GM23248 (cell line): ENCODE measurements at regions not wholly inside any gene's neighbourhood (a gene's known extent, or its start where the extent isn't known, plus 50 kb on each side); places are given as distances from the start of the nearest gene placed in this dataset.

Source experiments
- DNase-seq: peaks from one replicate; pipeline ENCODE4 v3.0.0-alpha.2; 2015
- H2AFZ ChIP-seq: fragments of 200-600 bp; sonication (generic); 2 replicates; pipeline ENCODE4 v1.6.1; 2016; ENCODE audit warnings: antibody characterized with exemption
- H3F3A ChIP-seq: fragments of 200-600 bp; sonication (generic); 2 replicates; pipeline ENCODE4 v1.6.1; 2016; ENCODE audit warnings: mild to moderate bottlenecking, antibody characterized with exemption, mixed run types; ENCODE audit not compliant: insufficient read depth
- H3K27ac ChIP-seq: fragments of 200-600 bp; sonication (generic); 2 replicates; pipeline ENCODE4 v1.5.1; 2016; ENCODE audit warnings: mild to moderate bottlenecking
- H3K27me3 ChIP-seq: fragments of 200-600 bp; sonication (generic); replicated peaks from 2 replicates; pipeline ENCODE4 v1.6.1; 2016; ENCODE audit warnings: mild to moderate bottlenecking; ENCODE audit not compliant: insufficient read depth
- H3K36me3 ChIP-seq: fragments of 200-600 bp; sonication (generic); 2 replicates; pipeline ENCODE4 v1.6.1; 2016; ENCODE audit warnings: low read depth, mild to moderate bottlenecking
- H3K4me1 ChIP-seq: fragments of 200-600 bp; sonication (generic); 2 replicates; pipeline ENCODE4 v1.6.1; 2016; ENCODE audit warnings: mild to moderate bottlenecking; ENCODE audit not compliant: insufficient read depth
- H3K4me2 ChIP-seq: fragments of 200-600 bp; sonication (generic); one replicate; pipeline ENCODE4 v1.6.1; 2016; ENCODE audit warnings: mild to moderate bottlenecking; ENCODE audit not compliant: unreplicated experiment
- H3K4me3 ChIP-seq: fragments of 200-600 bp; sonication (generic); 2 replicates; pipeline ENCODE4 v1.5.1; 2016; ENCODE audit warnings: mild to moderate bottlenecking
- H3K79me2 ChIP-seq: fragments of 200-600 bp; sonication (generic); 2 replicates; pipeline ENCODE4 v1.6.1; 2016; ENCODE audit warnings: mild to moderate bottlenecking; ENCODE audit not compliant: insufficient read depth
- H3K9ac ChIP-seq: fragments of 200-600 bp; sonication (generic); 2 replicates; pipeline ENCODE4 v1.6.1; 2016; ENCODE audit warnings: mild to moderate bottlenecking
- H3K9me2 ChIP-seq: fragments of 200-600 bp; sonication (generic); 2 replicates; pipeline ENCODE4 v1.6.1; 2016; ENCODE audit warnings: mixed run types, mild to moderate bottlenecking, moderate library complexity; ENCODE audit not compliant: insufficient read depth
- H3K9me3 ChIP-seq: fragments of 200-600 bp; sonication (generic); one replicate; pipeline ENCODE4 v1.6.1; 2017; ENCODE audit warnings: low read depth
- H4K20me1 ChIP-seq: fragments of 200-600 bp; sonication (generic); 2 replicates; pipeline ENCODE4 v1.6.0; 2016; ENCODE audit not compliant: insufficient read depth
- EZH2 ChIP-seq: fragments of 200-600 bp; sonication (generic); IDR thresholded peaks from 2 replicates; pipeline ENCODE4 v1.6.1; 2018; ENCODE audit warnings: antibody characterized with exemption, mild to moderate bottlenecking; ENCODE audit not compliant: insufficient read depth, poor library complexity, severe bottlenecking
- EZH2phosphoT487 ChIP-seq: fragments of 200-600 bp; sonication (generic); IDR thresholded peaks from 2 replicates; pipeline ENCODE4 v1.6.1; 2018; ENCODE audit warnings: antibody characterized with exemption, moderate library complexity, mild to moderate bottlenecking, low read depth; ENCODE audit not compliant: insufficient read depth
- WGBS, 2 experiments: methylation state at CpG; one replicate each; pipeline ENCODE4 v1.1.6; 2015 to 2017; ENCODE audit warnings: low lambda C conversion rate in 2 of 2, low coverage in 1 of 2; ENCODE audit errors: missing lambda C conversion rate in 2 of 2; 5-methylcytosine and 5-hydroxymethylcytosine counted together
- in situ Hi-C: fragments of 300-500 bp; cut with MboI; formaldehyde crosslinking; loops from 2 replicates; pipeline ENCODE4 v1.15.0; 2020

- H3K9ac ChIP-seq = no peak overlapping the region
- H3K4me2 ChIP-seq = no peak overlapping the region
- DNase-seq = no peak
- H3K4me1 ChIP-seq = no peaks in the 10 kb centered on the region
- 37 to 39% methylated on average over 2 of the region's 2 CpGs for WGBS, 2 experiments
- peaks cover 10% of the 10 kb centered on the region; the same call in 1 of the 2 replicates for H3K27me3 ChIP-seq
- in situ Hi-C loops = no loop called here
- H3K27ac ChIP-seq = no peak overlapping the region
- H3K79me2 ChIP-seq = no peaks in the 10 kb centered on the region
- H3F3A ChIP-seq = no peaks in the 10 kb centered on the region
- no peaks in the 10 kb centered on the region for H3K9me3 ChIP-seq
- no peaks in the 10 kb centered on the region for H3K36me3 ChIP-seq
- H3K9me2 ChIP-seq = no peaks in the 10 kb centered on the region
- TF ChIP-seq EZH2phosphoT487 (no peak), EZH2 (no peak)
- no peaks in the 10 kb centered on the region for H4K20me1 ChIP-seq
- H3K4me3 ChIP-seq = no peak overlapping the region
- H2AFZ ChIP-seq = no peak overlapping the region
Measured at GRCh38 chr20:10788055-10788454, 114.3 kb upstream of the JAG1 start.

DNA sequence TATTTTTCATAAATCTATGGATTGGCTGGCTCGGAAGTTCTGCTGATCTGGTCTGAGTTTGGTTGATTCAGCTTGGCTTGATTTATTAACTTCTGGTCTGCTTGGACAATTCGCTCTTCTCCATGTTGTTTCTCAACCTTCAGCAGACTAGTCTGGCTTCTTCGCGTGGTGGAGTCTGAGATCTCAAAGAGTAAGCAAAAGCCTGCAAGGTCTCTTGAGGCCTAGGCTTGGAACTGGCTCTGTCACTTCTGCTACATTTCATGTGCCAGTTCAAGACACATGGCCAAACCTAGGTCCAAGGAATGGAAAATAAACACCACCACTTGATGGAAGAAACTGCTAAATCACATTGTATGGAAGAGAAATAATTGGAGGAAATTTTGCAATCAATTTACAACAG, 115.1 kb upstream of the JAG1 start:
- H3K9ac ChIP-seq = no peak overlapping the region
- 21 to 25% methylated on average over 4 of the region's 4 CpGs for WGBS, 2 experiments
- no peak overlapping the region for H3K4me3 ChIP-seq
- no peak overlapping the region for H3K27ac ChIP-seq
- no peaks in the 10 kb centered on the region for H3K36me3 ChIP-seq
- H3K27me3 ChIP-seq = peaks cover 12% of the 10 kb centered on the region; the same call in 1 of the 2 replicates
- H3K4me2 ChIP-seq = no peak overlapping the region
- no peaks in the 10 kb centered on the region for H3K79me2 ChIP-seq
- in situ Hi-C loops = no loop called here
- H3K9me3 ChIP-seq = no peaks in the 10 kb centered on the region
- H4K20me1 ChIP-seq = no peaks in the 10 kb centered on the region
- TF ChIP-seq EZH2 (no peak), EZH2phosphoT487 (no peak)
- H3F3A ChIP-seq = no peaks in the 10 kb centered on the region
- no peaks in the 10 kb centered on the region for H3K9me2 ChIP-seq
- H2AFZ ChIP-seq = no peak overlapping the region
- no peaks in the 10 kb centered on the region for H3K4me1 ChIP-seq
- no peak for DNase-seq

- Histone ChIP-seq H3K36me3 (no peaks in the 10 kb centered on the region), H3K27me3 (peaks cover 12% of the 10 kb centered on the region; the same call in 1 of the 2 replicates), H3K9me2 (no peaks in the 10 kb centered on the region), H3K4me3 (no peak overlapping the region), H4K20me1 (no peaks in the 10 kb centered on the region), H3K27ac (no peak overlapping the region), H3K9ac (no peak overlapping the region), H3K4me2 (no peak overlapping the region), H2AFZ (no peak overlapping the region), H3F3A (no peaks in the 10 kb centered on the region), H3K9me3 (no peaks in the 10 kb centered on the region), H3K79me2 (no peaks in the 10 kb centered on the region), H3K4me1 (no peaks in the 10 kb centered on the region)
- in situ Hi-C loops = no loop called here
- DNase-seq = no peak
- no peak for TF ChIP-seq EZH2phosphoT487
- no peak for TF ChIP-seq EZH2
- 82 to 85% methylated on average over 1 of the region's 1 CpG for WGBS, 2 experiments
Measured at GRCh38 chr20:10789386-10789785, 115.6 kb upstream of the JAG1 start.

GRCh38 chr20:10790013-10790412, 116.2 kb upstream of the JAG1 start:
- Histone ChIP-seq H4K20me1 (no peaks in the 10 kb centered on the region), H3K4me3 (no peak overlapping the region), H3K4me1 (no peaks in the 10 kb centered on the region), H3K9ac (no peak overlapping the region), H3K36me3 (no peaks in the 10 kb centered on the region), H3K9me2 (no peaks in the 10 kb centered on the region), H3K4me2 (no peak overlapping the region), H3K79me2 (no peaks in the 10 kb centered on the region), H3K27ac (no peak overlapping the region), H3K27me3 (peaks cover 11% of the 10 kb centered on the region; the same call in 1 of the 2 replicates), H2AFZ (no peak overlapping the region), H3F3A (no peaks in the 10 kb centered on the region), H3K9me3 (no peaks in the 10 kb centered on the region)
- TF ChIP-seq EZH2 = no peak
- no peak for TF ChIP-seq EZH2phosphoT487
- WGBS, 2 experiments = 77 to 80% methylated on average over 8 of the region's 8 CpGs
- in situ Hi-C loops = no loop called here
- no peak for DNase-seq

DNA sequence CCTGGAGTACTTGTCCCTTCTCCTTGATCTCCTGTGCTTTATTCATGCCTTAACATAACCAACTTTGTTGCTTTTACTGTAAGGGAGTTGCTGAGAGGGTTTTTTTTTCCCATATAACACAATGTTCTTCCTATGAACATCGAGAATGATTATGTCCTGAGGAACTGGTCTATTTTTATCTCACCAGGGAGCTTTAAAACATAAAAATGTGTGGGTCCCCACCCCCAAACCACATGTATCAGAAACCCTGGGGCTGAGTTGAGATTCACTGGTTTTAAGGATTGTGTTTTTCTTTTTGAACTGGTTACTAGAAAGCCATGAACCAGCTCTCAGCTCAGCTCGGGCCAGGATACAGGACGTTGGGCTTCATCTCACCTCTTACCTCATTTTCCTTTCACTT, 118.5 kb upstream of the JAG1 start:
- Histone ChIP-seq H3K4me3 (no peak overlapping the region), H3K27me3 (peaks cover 13% of the 10 kb centered on the region), H3K79me2 (no peaks in the 10 kb centered on the region), H3F3A (no peaks in the 10 kb centered on the region), H3K27ac (no peak overlapping the region), H3K9me3 (no peaks in the 10 kb centered on the region), H3K9ac (no peak overlapping the region), H2AFZ (no peak overlapping the region), H3K4me2 (no peak overlapping the region), H3K36me3 (no peaks in the 10 kb centered on the region), H4K20me1 (no peaks in the 10 kb centered on the region), H3K4me1 (no peaks in the 10 kb centered on the region), H3K9me2 (no peaks in the 10 kb centered on the region)
- in situ Hi-C loops = no loop called here
- WGBS, 2 experiments = 79 to 85% methylated on average over 3 of the region's 3 CpGs
- TF ChIP-seq EZH2phosphoT487 (no peak), EZH2 (no peak)
- no peak for DNase-seq
